GM18907 (cell line): ENCODE measurements at regions not wholly inside any gene's neighbourhood (a gene's known extent, or its start where the extent isn't known, plus 50 kb on each side); places are given as distances from the start of the nearest gene placed in this dataset.

ENCODE experiments used
- ATAC-seq: cut with Tn5 transposase; IDR thresholded peaks from one replicate; pipeline ENCODE4 v1.9.1; 2021; ENCODE audit warnings: mild to moderate bottlenecking, moderate library complexity; ENCODE audit not compliant: unreplicated experiment

DNA sequence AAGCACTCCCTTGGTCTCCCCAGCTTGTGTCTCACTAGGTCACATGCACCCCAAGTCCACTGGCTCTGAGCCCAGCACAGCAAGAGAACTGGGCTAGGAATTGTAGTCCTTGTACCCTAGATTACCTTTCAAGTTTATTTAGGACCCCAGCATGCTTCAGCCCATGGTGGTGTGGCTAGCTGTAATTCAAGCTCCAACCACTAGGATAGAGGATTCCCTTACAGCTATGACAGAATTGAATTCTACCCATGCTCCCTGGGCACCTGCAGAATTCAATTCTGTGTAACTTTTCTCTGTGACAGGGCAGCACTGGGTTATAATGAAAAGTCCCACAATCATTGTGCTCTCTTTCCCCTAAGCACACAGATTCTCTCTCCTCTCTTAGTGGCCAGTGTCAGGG lies 253.8 kb upstream of the DMD start:
- no peak for ATAC-seq

- ATAC-seq: no peak
These were observed 245.8 kb upstream of the DMD start for GRCh38 chrX:33457102-33457501.

DNA sequence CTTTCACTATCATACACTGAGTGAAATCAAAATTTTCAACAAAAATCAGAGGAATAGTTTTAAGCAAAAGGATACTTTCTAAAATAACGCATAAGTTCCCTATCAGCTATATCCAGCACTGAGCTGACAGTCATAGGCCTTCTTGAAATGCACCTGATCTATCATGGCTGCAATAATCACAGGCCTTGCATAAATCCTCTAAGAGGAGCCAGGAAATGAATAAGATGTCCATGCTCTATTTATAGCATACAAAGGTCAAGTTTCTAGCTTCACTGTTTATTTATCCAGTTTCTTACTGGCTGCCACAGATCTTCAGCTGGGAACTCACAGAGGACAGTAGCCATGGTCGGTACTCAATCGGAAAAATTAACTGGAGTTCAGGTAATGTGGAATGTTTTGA lies 235.9 kb upstream of the DMD start:
- no peak for ATAC-seq

DNA sequence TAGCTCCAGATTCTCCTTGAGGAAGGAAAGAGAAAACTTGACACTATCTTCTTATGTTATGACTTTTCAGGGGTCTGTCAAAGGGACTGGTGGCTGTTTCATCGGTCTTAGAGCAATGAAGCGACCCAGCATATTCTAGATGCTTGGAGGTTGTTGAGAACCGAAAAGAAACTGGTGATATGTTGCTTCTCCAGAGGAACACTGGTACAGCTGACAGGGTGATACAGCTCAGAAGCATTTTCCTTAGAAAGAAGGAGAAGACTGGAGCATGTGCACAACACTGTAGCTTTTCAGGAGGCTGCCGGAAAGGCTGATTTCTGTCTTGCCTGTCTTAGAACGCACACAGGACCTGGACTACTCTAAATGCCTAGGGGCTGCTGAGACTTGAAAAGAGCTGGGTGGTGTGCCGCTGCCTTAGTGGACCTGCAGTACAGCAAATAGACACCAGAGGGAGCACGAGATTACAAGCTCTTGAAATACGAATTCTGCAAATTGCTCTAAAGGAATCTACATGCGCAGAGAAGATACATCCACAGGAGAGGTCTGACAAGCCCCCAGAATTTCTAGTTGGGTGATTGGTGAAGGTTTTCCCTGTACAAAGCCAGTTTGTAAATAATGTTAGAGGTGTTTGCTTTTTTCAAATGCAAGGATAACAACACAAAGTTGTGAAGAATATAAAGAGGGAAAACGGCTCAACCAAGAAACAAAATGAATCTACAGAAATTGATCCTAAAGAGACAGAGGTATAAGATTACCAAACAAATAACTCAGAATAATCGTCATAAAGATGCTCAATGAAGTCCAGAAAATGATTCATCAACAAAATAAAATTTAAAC lies 223.1 kb upstream of the DMD start:
- peak; percentile 84 for ATAC-seq

GRCh38 chrX:33416273-33416805 lies 205.0 kb upstream of the DMD start:
- no peak for ATAC-seq

- no peak for ATAC-seq
These were observed 204.1 kb upstream of the DMD start for GRCh38 chrX:33415459-33415858.

GRCh38 chrX:33385546-33385945 lies 174.2 kb upstream of the DMD start:
- no peak for ATAC-seq

DNA sequence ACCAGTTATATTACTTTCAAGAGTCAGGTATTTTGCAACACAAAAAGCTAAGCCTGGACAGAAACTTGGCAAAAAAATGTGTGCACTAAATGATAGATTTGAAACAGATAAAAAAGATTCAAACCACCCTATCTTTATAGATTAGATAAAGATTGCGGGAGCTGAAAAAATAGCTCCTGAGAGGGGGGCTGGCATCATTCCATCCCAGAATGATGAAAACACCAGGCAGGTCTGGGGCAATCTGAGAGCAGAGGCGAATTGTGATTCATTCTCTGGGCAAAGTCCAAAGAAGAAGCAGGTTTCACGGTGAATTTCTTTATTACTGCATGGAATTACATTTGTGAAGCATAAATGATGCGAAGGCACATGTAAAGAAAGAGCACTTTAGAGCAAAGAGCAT lies 168.5 kb upstream of the DMD start:
- no peak for ATAC-seq

DNA sequence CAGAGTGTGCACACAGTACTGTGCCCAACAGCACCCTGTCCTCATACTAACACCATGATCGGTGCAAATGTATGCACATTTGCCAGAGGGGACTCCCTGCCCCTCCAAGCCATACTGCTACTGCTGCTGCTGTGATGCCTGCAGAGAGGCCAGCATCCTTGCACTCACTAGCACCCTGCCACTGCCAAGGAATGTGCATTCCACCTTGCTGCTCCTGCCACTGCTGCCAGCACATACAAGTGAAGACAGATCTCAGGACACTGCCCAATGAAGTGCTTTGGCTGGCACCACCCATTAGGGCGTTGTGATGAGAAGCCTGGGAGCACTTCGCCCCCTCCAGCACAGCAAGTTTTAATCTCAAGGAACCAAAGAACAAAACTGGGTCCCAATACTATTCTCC lies 146.3 kb upstream of the DMD start:
- no peak for ATAC-seq

DNA sequence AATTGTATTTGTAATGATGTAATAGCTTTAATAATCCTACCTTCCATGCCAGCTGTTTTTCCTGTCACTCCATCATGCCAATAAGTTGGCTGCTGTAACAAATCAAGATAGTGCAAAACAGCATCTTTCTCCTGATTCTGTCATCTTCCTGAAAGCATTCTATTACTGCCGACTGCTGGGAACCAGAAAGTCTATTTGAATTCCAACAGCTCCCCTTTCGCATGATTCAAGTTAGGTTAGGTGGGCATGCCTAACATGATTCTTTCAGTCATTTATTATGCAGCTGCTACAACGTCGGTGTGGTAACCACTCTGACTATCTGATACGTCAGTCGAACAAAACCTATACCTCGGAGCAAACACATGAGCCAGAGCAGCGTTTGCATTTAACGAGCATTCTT lies 127.9 kb upstream of the DMD start:
- ATAC-seq: no peak

DNA sequence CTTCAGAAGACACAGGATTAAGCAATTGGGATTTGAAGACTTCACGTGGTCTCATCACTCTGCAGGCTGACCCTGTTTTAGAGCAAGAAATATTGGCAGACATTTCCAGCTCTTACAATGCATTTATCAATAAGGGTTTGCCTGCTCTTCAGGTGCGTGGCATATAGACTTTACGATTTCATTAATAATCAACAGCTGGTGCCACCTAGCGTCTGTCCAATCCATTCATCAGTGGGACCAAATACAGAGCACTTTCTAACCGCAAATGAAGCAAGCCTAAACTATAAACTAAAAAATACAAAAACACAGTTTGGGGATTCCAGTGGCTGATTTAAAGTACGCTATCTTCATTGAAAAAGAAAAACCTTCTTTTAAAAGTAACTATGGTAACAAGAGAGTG lies 125.4 kb upstream of the DMD start:
- ATAC-seq: no peak

GRCh38 chrX:33333271-33333670 lies 121.9 kb upstream of the DMD start:
- no peak for ATAC-seq

DNA sequence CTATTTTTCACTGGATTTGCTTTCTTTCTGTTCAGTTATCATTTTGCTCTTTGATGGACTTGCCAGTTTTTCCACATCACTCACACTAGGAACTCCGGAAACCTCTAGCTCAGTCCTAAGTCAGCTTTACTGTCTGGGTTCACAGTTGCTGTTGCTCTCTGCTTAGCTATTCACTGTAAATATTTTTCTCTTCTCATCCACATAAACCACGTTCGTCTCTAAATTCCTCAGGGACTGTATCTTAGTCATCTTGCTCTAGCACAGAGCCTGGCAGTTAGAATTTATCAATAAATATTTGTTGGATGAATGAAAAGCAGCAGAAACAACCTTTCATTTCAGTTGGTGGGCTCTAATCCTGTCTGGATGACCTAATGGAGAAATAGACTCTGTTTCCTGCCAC lies 119.4 kb upstream of the DMD start:
- no peak for ATAC-seq

DNA sequence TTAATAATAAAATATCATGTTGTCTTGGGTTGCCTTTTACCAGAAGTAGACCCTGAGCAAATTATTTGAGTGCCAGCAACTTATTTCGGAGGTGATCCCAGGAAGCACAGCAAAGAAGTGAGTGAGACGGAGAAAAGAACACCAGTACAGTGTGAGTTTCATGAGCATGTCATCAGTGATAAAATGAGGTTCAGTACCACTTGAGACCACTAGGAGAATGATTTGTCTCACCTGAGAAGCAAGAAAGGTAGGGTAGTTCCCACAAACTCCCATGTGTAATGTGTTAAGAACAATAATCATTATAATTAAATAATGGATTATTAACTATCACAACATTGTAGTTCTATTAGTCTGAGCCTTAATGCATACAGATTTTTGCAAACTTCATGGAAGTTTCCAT lies 112.8 kb upstream of the DMD start:
- no peak for ATAC-seq

DNA sequence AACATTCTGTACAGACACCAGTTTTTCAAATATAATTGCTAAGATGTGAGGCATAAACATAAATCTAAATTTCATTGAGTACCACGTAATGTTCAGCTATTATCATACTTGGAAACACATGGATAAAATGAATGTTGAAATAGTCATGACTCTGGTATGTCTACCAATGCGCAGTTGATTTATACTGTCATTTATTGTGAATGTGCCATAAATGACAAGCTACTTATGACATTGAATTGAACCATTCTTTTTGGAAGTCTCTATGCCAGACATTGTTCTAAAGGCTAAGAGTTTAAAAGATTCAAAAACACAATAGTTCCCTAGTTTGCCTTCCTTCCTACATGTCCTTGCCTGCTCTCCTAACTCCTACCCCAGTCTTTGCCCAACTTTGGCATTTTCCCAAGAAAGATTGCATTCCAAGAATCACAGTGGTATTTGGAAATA lies 96.6 kb upstream of the DMD start:
- no peak for ATAC-seq

GRCh38 chrX:33298622-33299021 lies 87.3 kb upstream of the DMD start:
- ATAC-seq: no peak

GRCh38 chrX:33285550-33285949 lies 74.2 kb upstream of the DMD start:
- no peak for ATAC-seq

GRCh38 chrX:33277046-33277445 lies 65.7 kb upstream of the DMD start:
- ATAC-seq: no peak

- no peak for ATAC-seq
These were observed 62.2 kb upstream of the DMD start for GRCh38 chrX:33273535-33273934.

DNA sequence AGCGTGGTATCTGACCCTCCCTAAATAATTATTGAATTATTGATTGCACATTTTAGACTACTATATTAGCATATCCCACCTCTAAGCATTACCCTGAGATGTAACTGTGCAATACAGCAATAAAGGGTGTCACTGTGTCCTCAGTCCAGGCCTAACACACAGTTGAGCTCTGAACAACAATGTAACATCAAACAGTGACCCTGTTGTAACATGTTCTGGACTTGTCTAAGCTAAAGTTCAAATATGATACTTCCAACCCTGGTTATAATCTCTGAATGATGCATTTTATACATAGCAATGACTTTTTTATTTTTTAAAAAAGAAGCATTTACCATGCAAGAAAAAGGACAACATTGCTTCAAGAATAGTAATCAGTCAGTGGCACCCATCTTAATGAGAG lies 61.6 kb upstream of the DMD start:
- no peak for ATAC-seq
